ENCODE measurements at regions not wholly inside any gene's neighbourhood (a gene's known extent, or its start where the extent isn't known, plus 50 kb on each side); places are given as distances from the start of the nearest gene placed in this dataset.
"Not testable (repeated sequence)": the region's sequence is repeated elsewhere in the genome, so short reads cannot be mapped to it uniquely, and the experiment has no call there.

DNA sequence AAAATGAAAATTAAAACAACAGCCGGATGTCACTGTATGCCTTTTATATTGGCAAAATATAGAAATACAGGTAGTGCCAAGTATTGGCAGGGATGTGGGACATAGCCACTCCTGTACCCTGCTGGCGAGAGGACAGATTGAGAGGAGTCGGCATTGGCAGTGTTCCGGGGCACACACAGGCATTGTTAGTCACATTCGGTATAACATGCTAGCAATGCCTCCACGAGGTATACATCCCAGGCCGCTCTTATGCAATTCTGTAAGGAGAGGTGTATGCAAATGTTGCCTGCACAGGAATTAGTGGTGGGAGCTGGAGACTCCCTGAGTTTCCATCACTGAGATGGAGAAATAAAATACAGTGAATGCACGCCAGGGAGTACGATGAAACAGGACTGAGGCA, 99.4 kb upstream of the DLG1 start:
- Mint-ChIP-seq H3K27ac (ENCODE audit: low read depth) (no peak overlapping the region), H3K4me1 (peaks cover 18% of the 10 kb centered on the region), H3K9me3 (no peaks in the 10 kb centered on the region), H3K4me3 (no peak overlapping the region), H3K27me3 (peaks cover 45% of the 10 kb centered on the region), H3K36me3 (ENCODE audit: insufficient read depth) (peaks cover 4% of the 10 kb centered on the region)
- no peak for ATAC-seq (replicated peaks; ENCODE audit: extremely low read depth, poor library complexity, severe bottlenecking)
- DNase-seq (ENCODE audit: low spot score in 2 of 2): no peak

DNA sequence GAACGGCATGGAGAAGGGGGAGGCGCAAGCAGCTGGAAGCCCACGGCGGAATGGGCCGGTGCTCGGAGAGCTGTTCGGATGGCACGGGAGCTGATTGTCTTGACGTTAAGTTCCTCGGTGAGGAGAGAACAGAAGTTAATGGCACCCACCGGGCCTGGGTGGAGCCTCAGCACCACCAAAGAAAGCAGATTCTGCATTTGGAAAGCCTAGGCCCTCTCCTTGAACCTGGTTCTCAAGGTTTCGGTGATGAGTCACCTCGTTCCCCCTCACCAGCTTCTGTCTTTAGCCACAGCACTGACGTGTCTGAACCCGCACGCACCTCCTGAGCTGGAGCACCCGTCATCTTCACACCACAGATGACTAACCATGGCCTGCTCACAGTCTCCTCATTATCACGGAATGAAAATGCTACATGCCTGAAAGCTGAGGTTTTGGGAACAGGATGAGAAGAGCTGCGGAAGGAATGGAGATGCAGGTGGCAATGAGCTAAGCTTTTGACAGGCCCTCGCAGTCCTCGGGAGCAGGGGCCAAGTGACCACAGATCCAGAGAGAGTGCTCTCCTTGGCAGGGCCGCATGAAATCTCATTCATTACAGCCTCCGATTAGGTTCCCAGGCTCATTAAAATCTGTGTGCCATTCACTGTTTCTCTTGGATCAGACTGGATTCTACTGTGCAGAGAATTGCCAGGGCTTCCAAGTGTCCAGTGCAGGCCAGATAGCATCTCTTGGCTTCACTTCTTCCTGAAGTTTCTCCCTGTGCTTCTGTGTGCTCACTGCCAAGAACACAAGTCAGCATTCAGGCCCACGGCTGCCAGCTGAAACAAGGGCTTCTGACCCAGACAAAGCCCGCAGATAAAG, 96.3 kb upstream of the DLG1 start:
- peak overlapping the region; percentile 29 for H3K27ac Mint-ChIP-seq (ENCODE audit: low read depth)
- DNase-seq (ENCODE audit: low spot score in 2 of 2): peak in 1 of 2 donors; percentile 41
- H3K4me3 Mint-ChIP-seq: peak overlapping the region; percentile 27
- H3K36me3 Mint-ChIP-seq (ENCODE audit: insufficient read depth): peaks cover 4% of the 10 kb centered on the region
- peak; percentile 95 for ATAC-seq (replicated peaks; ENCODE audit: extremely low read depth, poor library complexity, severe bottlenecking)
- peaks cover 40% of the 10 kb centered on the region for H3K27me3 Mint-ChIP-seq
- no peaks in the 10 kb centered on the region for H3K9me3 Mint-ChIP-seq
- H3K4me1 Mint-ChIP-seq: peaks cover 18% of the 10 kb centered on the region

- not testable (repeated sequence) for ATAC-seq (replicated peaks; ENCODE audit: extremely low read depth, poor library complexity, severe bottlenecking); H3K36me3 Mint-ChIP-seq (ENCODE audit: insufficient read depth); DNase-seq (ENCODE audit: low spot score in 2 of 2); H3K9me3 Mint-ChIP-seq
- Mint-ChIP-seq H3K27ac (ENCODE audit: low read depth) (peak overlapping the region; percentile 29), H3K4me3 (peak overlapping the region; percentile 27), H3K4me1 (peaks cover 18% of the 10 kb centered on the region), H3K27me3 (peaks cover 46% of the 10 kb centered on the region)
Measured at GRCh38 chr3:197394126-197394463, 95.7 kb upstream of the DLG1 start.

GRCh38 chr3:197393711-197394110, 95.3 kb upstream of the DLG1 start:
- no peaks in the 10 kb centered on the region for H3K9me3 Mint-ChIP-seq
- H3K4me1 Mint-ChIP-seq: peaks cover 18% of the 10 kb centered on the region
- DNase-seq (ENCODE audit: low spot score in 2 of 2) (no peak), ATAC-seq (replicated peaks; ENCODE audit: extremely low read depth, poor library complexity, severe bottlenecking) (peak; percentile 50)
- peaks cover 4% of the 10 kb centered on the region for H3K36me3 Mint-ChIP-seq (ENCODE audit: insufficient read depth)
- H3K27ac Mint-ChIP-seq (ENCODE audit: low read depth): peak overlapping the region; percentile 29
- H3K27me3 Mint-ChIP-seq: peaks cover 49% of the 10 kb centered on the region
- no peak overlapping the region for H3K4me3 Mint-ChIP-seq

GRCh38 chr3:197392961-197393360, 94.5 kb upstream of the DLG1 start:
- peaks cover 4% of the 10 kb centered on the region for H3K36me3 Mint-ChIP-seq (ENCODE audit: insufficient read depth)
- H3K9me3 Mint-ChIP-seq: no peaks in the 10 kb centered on the region
- no peak overlapping the region for H3K4me3 Mint-ChIP-seq
- H3K27me3 Mint-ChIP-seq: peaks cover 49% of the 10 kb centered on the region
- peaks cover 18% of the 10 kb centered on the region for H3K4me1 Mint-ChIP-seq
- DNase-seq (ENCODE audit: low spot score in 2 of 2): no peak
- no peak overlapping the region for H3K27ac Mint-ChIP-seq (ENCODE audit: low read depth)
- no peak for ATAC-seq (replicated peaks; ENCODE audit: extremely low read depth, poor library complexity, severe bottlenecking)

DNA sequence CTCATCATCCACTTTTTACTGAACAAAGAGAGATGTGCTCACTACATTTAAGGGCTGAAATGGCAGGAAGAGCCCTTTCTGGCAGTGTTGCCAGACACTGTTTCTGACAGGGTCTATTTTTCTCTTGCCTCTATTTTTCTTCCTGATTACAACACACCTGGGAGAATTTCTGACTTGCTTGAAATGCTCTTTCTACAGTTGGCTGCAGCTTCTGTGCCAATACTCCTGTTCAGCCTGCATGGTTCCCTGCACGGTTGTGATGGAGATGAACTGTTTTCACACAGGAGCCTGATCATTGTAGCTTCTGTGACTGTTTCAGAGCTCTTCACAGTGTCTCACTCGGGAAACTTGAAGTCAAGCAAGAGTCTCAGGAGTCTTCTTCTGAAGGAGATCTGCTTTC, 83.0 kb upstream of the DLG1 start:
- Mint-ChIP-seq H3K36me3 (ENCODE audit: insufficient read depth) (peaks cover 4% of the 10 kb centered on the region), H3K4me1 (no peaks in the 10 kb centered on the region), H3K27ac (ENCODE audit: low read depth) (no peak overlapping the region)

DNA sequence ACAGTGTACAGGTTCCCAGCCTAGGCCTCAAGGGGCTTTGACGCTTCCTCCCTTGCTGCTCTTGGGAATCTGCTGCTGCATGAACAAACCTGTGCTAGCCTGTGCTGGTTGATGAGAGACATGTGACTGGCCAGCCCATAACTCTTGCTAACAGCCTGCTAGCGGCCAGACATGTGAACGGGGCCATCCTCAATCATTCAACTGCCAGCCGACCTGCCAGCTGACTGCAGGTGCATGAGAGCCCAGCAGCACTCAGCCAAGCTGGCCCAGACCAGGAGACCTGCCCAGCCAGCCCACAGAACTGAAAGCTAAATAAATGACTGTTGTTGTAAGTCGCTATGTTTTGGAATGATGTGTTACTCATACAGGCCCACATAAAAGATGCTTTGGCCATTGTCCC, 82.4 kb upstream of the DLG1 start:
- H3K9me3 Mint-ChIP-seq: no peaks in the 10 kb centered on the region
- H3K27me3 Mint-ChIP-seq: peaks cover 27% of the 10 kb centered on the region
- ATAC-seq (replicated peaks; ENCODE audit: extremely low read depth, poor library complexity, severe bottlenecking) (no peak), DNase-seq (ENCODE audit: low spot score in 2 of 2) (no peak)
- H3K27ac Mint-ChIP-seq (ENCODE audit: low read depth): no peak overlapping the region
- peaks cover 4% of the 10 kb centered on the region for H3K36me3 Mint-ChIP-seq (ENCODE audit: insufficient read depth)
- no peak overlapping the region for H3K4me3 Mint-ChIP-seq
- H3K4me1 Mint-ChIP-seq: no peaks in the 10 kb centered on the region

More for the DNA sequence above, 83.0 kb upstream of the DLG1 start:
- H3K27me3 Mint-ChIP-seq: peaks cover 26% of the 10 kb centered on the region
- no peak overlapping the region for H3K4me3 Mint-ChIP-seq
- no peaks in the 10 kb centered on the region for H3K9me3 Mint-ChIP-seq
- DNase-seq (ENCODE audit: low spot score in 2 of 2) (no peak), ATAC-seq (replicated peaks; ENCODE audit: extremely low read depth, poor library complexity, severe bottlenecking) (no peak)

DNA sequence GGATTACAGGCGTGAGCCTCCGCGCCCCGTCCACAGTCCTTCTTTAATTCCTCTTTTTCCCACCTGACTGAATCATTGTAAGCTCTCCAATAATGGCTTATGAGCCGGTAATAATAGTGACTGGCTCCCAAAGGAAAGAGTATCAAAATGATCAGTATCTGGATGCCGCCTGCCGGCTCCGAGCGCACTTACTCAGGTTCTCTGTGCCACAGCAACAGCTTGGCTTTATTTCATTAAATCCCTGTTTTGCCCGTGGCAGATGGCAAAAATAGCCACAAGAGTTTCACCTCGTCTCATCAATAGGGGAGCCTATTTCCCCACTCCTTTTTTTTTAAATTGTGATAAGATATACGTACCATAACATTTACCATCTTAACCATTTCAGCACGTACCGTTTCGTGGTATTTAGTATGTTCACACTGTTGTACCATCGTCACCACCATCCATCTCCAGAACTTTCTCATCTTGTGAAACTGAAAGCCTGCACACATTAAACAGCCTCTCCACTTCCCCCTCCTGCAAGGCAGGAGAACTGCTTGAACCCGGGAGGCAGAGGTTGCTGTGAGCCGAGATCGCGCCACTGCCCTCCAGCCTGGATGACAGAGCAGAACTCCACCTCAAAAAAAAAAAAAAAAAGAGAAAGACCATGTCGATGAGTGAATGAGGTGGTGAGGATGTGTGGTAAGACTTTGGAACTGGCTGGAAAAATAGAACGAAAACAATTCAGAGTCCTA, 80.7 kb upstream of the DLG1 start:
- no peak overlapping the region for H3K4me3 Mint-ChIP-seq
- no peaks in the 10 kb centered on the region for H3K9me3 Mint-ChIP-seq
- H3K27ac Mint-ChIP-seq (ENCODE audit: low read depth): no peak overlapping the region
- H3K4me1 Mint-ChIP-seq: no peaks in the 10 kb centered on the region
- no peak for DNase-seq (ENCODE audit: low spot score in 2 of 2)
- peaks cover 4% of the 10 kb centered on the region for H3K36me3 Mint-ChIP-seq (ENCODE audit: insufficient read depth)
- ATAC-seq (replicated peaks; ENCODE audit: extremely low read depth, poor library complexity, severe bottlenecking): no peak
- peaks cover 27% of the 10 kb centered on the region for H3K27me3 Mint-ChIP-seq

DNA sequence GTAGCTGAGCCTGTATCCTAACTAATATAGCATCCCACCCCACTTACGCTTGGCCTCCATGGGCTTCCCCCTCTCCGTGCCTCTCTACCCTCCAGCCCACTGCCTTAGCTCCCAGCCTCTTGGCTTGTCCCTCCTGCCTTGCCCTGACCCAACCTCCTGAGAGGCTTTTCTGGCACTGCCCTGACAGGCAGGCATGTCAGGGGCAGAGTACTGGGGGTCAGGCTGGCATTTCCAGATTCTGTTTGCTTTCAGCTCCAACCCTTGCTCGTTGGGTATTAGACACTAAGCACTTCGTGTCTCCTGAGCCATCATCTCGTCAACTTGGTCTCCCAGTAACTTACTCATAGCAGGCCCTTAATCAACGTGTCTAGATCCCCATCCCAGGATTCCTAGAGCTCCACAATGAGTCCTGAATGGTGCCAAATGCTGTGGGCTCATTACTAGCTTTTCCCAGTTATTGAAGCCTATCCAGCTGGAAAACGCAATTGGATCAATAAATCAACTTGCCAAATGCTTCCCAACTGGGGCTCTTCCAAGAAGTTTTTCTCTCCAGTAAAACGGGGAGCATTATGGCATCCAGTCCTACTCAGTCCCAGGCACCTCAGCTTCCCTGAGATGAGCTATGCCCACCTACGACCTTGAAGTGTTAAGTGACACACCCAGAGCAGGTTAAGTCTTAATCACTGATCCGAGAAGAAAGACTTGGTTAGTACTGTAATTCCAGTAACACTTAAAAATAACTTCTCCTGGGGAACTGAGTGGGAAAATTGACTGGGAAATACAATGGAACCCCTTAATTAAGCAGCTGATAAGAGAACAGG, 78.5 kb upstream of the DLG1 start:
- H3K9me3 Mint-ChIP-seq: no peaks in the 10 kb centered on the region
- H3K4me1 Mint-ChIP-seq: no peaks in the 10 kb centered on the region
- H3K4me3 Mint-ChIP-seq: no peak overlapping the region
- H3K27me3 Mint-ChIP-seq: peaks cover 43% of the 10 kb centered on the region
- ATAC-seq (replicated peaks; ENCODE audit: extremely low read depth, poor library complexity, severe bottlenecking) (no peak), DNase-seq (ENCODE audit: low spot score in 2 of 2) (no peak)
- H3K36me3 Mint-ChIP-seq (ENCODE audit: insufficient read depth): peaks cover 4% of the 10 kb centered on the region
- H3K27ac Mint-ChIP-seq (ENCODE audit: low read depth): no peak overlapping the region

GRCh38 chr3:197376020-197376419, 77.6 kb upstream of the DLG1 start:
- H3K36me3 Mint-ChIP-seq (ENCODE audit: insufficient read depth): peaks cover 4% of the 10 kb centered on the region
- H3K27me3 Mint-ChIP-seq: peaks cover 43% of the 10 kb centered on the region
- H3K27ac Mint-ChIP-seq (ENCODE audit: low read depth): no peak overlapping the region
- no peaks in the 10 kb centered on the region for H3K9me3 Mint-ChIP-seq
- no peak for ATAC-seq (replicated peaks; ENCODE audit: extremely low read depth, poor library complexity, severe bottlenecking)
- H3K4me3 Mint-ChIP-seq: no peak overlapping the region
- DNase-seq (ENCODE audit: low spot score in 2 of 2): no peak
- H3K4me1 Mint-ChIP-seq: no peaks in the 10 kb centered on the region

GRCh38 chr3:197375001-197375441, 76.6 kb upstream of the DLG1 start:
- Mint-ChIP-seq H3K4me3 (no peak overlapping the region), H3K27ac (ENCODE audit: low read depth) (no peak overlapping the region), H3K9me3 (no peaks in the 10 kb centered on the region)

GRCh38 chr3:197373096-197373495, 74.7 kb upstream of the DLG1 start:
- Mint-ChIP-seq H3K9me3 (no peaks in the 10 kb centered on the region), H3K36me3 (ENCODE audit: insufficient read depth) (no peaks in the 10 kb centered on the region), H3K27me3 (peaks cover 39% of the 10 kb centered on the region), H3K27ac (ENCODE audit: low read depth) (no peak overlapping the region), H3K4me1 (no peaks in the 10 kb centered on the region), H3K4me3 (no peak overlapping the region)
- ATAC-seq (replicated peaks; ENCODE audit: extremely low read depth, poor library complexity, severe bottlenecking) (no peak), DNase-seq (ENCODE audit: low spot score in 2 of 2) (no peak)

More at GRCh38 chr3:197375001-197375441, 76.6 kb upstream of the DLG1 start:
- peaks cover 2% of the 10 kb centered on the region for H3K36me3 Mint-ChIP-seq (ENCODE audit: insufficient read depth)
- DNase-seq (ENCODE audit: low spot score in 2 of 2) (no peak), ATAC-seq (replicated peaks; ENCODE audit: extremely low read depth, poor library complexity, severe bottlenecking) (no peak)
- H3K27me3 Mint-ChIP-seq: peaks cover 43% of the 10 kb centered on the region
- H3K4me1 Mint-ChIP-seq: no peaks in the 10 kb centered on the region
